ENCODE measurements at regions not wholly inside any gene's neighbourhood (a gene's known extent, or its start where the extent isn't known, plus 50 kb on each side); places are given as distances from the start of the nearest gene placed in this dataset.

- TF ChIP-seq CTCF (IDR thresholded peaks at IDR 0.05; ENCODE audit: low read length), result no peak
- no peak for TF ChIP-seq EZH2 (IDR thresholded peaks at IDR 0.05; ENCODE audit: borderline replicate concordance, low read length)
These were observed 449.6 kb upstream of the CLINT1 start for GRCh38 chr5:158308429-158309025.
